ENCODE measurements at regions not wholly inside any gene's neighbourhood (a gene's known extent, or its start where the extent isn't known, plus 50 kb on each side); places are given as distances from the start of the nearest gene placed in this dataset.

- TF ChIP-seq CTCF (conservative IDR thresholded peaks at IDR 0.05; ENCODE audit: low read depth, low read length) (no peak), POLR2A (IDR thresholded peaks at IDR 0.05; ENCODE audit: low read depth, low read length) (no peak), MXI1 (IDR thresholded peaks at IDR 0.05; ENCODE audit: borderline replicate concordance, low read depth, low read length) (no peak), MAFK (IDR thresholded peaks at IDR 0.05; ENCODE audit: low read depth, low read length) (no peak), MAZ (IDR thresholded peaks at IDR 0.05; ENCODE audit: borderline replicate concordance, low read depth, low read length) (no peak), USF2 (IDR thresholded peaks at IDR 0.05; ENCODE audit: low read depth, low read length) (no peak), CHD1 (IDR thresholded peaks at IDR 0.05; ENCODE audit: low read depth, low read length) (no peak), RCOR1 (IDR thresholded peaks at IDR 0.05; ENCODE audit: insufficient replicate concordance, low read length) (no peak), BHLHE40 (IDR thresholded peaks at IDR 0.05; ENCODE audit: low read depth, low read length) (no peak), ELK1 (IDR thresholded peaks at IDR 0.05; ENCODE audit: borderline replicate concordance, low read depth, low read length) (no peak), SMC3 (IDR thresholded peaks at IDR 0.05; ENCODE audit: low read depth, low read length) (no peak), RAD21 (IDR thresholded peaks at IDR 0.05; ENCODE audit: low read length) (no peak)
Measured at GRCh38 chr12:83321971-83322370, 635.3 kb downstream of the TMTC2 start.

All from IMR-90 (cell line).